Superior temporal gyrus (tissue), 1 donor: ENCODE measurements at regions not wholly inside any gene's neighbourhood (a gene's known extent, or its start where the extent isn't known, plus 50 kb on each side); places are given as distances from the start of the nearest gene placed in this dataset.
A peak's percentile ranks its signal among the peaks of the same experiment; 100 is the strongest.
"Not testable (repeated sequence)": the region's sequence is repeated elsewhere in the genome, so short reads cannot be mapped to it uniquely, and the experiment has no call there.

Source experiments
- DNase-seq: peaks from one replicate; pipeline ENCODE4 v3.0.0-alpha.2; 2016; ENCODE audit errors: extremely low spot score

DNA sequence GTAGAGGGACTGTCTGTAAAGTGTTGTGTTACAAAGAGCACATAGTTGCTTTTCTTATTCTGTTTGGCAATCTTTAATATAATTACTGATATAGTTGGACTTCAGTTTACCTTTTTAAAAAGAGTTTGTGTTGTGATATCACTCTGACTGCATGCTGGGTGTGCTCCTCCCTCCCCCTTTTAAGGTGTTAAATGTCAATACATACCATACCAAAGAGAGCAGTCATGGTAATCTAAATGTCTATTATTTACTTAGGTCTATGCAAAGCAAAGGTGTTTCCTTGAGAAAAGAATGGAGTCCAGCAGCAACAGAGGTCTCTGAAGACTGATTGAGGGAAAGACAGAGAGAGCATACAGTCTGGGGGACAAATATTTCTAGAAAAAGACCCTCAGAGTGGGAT, 275.1 kb upstream of the NRP1 start:
- DNase-seq = no peak

DNA sequence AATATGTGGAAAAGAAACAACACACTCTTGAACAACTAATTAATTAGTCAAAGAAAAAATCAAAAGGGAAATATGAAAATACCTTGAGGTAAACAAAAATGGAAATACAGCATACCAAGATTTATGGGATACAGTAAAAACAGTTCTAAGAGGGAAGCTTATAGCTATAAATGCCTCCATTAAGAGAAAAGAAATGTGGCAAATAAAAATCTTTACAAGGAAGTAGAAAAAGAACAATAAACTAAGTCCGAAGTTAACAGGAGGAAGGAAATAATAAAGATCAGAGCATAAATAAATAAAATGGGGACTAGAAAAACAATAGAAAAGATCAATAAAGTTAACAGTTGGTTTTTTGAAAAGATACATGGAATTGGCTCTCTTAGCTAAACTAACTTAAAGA, 267.8 kb upstream of the NRP1 start:
- no peak for DNase-seq

DNA sequence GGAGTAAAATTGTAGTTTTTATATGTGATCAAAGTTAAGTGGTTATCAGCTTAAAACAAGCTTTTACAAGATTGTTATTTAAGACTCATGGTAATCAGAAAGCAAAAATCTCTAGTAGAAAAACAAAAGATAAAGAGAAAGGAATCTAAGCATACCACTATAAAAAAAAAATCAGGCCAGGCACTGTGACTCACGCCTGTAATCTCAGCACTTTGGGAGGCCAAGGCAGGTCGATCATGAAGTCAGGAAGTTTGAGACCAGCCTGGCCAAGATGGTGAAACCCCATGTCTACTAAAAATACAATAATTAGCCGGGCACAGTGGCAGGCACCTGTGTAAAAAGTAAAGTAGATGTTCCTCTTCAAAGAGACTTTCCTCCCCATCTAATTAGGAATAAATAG, 265.9 kb upstream of the NRP1 start:
- DNase-seq = no peak

DNA sequence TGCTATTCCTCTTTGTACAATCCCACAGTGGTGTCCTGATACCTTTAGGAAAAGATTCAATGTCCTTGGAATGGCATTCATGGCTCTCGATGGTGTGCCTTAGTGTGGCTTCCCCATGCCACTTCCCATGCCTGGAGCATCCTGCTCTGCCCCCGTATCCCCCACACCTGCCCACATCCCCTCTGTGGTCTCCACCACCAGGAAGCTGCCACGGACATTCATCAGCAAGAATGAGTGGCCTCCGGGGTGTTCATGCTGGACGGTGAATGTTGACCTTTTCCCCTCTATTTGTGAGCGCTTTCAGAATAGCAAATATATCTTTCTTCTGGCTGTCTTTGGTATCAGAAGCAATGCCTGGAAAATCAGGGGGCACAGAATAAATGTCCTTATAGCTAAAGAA, 262.0 kb upstream of the NRP1 start:
- no peak for DNase-seq

GRCh38 chr10:33594475-33594874, 260.0 kb upstream of the NRP1 start:
- DNase-seq = no peak

DNA sequence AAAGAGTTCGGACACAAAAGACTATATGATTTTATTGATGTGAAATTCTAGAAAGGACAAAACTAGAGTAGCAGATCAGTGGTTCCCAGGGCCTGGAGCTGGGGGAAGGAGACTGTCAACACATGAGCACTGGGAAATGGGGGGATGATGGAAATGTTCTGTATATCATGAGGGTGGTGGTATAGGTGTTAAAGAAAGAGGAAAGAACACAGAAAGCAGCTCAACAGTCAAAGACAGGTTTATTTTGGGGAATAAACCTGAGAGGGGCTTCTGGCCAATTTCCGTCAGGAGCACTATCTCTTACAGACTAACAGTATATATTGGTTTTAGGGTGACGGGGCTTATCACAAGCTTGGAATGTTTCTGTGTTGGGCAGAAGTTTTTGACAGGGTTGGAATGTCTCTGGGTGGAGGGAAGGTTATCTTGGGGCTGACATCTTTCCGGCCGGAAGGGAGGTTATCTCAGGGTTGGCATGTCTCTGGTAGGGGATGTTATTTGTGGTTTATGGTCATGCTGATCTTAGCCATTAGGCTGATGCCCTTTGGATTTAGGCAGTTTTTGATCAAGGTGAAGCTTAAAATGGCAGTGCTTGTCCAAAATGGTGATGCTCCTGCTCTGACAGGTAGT, 254.6 kb upstream of the NRP1 start:
- DNase-seq = no peak

DNA sequence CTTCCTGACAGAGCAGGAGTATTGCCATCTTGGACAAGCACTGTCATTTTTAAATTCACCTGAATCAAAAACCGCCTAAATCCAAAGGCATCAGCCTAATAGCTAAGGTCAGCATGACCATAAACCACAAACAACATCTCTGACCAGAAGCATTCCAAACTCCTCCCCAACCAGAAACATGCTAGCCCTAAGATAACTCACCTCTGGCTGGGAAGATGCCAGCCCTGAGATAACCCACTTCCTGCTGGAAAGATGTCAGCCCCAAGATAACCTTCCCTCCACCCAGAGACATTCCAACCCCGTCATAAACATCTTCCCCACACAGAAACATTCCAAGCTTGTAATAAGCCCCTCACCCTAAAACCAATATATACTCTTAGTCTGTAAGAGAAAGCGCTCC, 250.1 kb upstream of the NRP1 start:
- DNase-seq = not testable (repeated sequence)

- no peak for DNase-seq
These were observed 245.5 kb upstream of the NRP1 start for GRCh38 chr10:33579996-33580395.

- DNase-seq = no peak
These were observed 239.1 kb upstream of the NRP1 start for GRCh38 chr10:33573606-33574005.

DNA sequence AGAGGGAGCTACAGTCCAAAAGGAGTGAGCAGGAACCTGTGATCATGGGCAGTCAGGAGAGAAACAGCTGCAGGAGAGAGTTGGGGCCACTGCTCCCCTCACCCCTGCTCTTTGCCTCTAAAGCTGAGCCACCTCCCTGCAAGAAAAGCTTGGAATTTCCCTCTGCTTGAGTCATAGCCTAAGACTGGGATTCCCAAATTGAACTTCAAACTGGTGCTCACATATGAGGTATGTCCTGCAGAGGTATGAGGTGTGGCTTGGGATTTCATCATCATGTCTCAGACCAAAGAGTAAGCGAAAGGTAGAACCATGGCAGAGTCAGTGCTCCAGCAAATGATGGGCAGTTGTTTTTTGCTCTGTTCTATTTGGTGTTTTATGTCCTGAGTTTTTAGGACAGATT, 237.1 kb upstream of the NRP1 start:
- DNase-seq = no peak

GRCh38 chr10:33570495-33570894, 236.0 kb upstream of the NRP1 start:
- DNase-seq = peak; percentile 17

DNA sequence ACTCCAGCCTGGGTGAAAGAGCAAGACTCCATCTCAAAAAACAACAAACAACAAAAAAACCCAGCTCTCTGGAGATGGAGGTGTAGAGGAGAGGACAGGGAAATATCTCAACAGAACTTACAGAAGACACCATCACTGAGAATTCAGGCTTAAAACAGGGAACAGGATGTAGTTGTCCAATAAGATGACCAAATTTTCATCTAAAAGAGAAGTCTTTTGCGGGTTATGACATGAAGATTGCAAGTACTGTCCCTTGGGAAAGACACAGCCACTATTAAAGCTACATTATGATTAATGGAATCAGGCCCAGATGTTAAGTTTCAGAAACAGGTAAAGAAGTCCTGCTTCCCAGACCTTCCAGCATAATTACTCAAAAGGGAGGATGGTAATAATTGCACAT, 235.2 kb upstream of the NRP1 start:
- DNase-seq = no peak

DNA sequence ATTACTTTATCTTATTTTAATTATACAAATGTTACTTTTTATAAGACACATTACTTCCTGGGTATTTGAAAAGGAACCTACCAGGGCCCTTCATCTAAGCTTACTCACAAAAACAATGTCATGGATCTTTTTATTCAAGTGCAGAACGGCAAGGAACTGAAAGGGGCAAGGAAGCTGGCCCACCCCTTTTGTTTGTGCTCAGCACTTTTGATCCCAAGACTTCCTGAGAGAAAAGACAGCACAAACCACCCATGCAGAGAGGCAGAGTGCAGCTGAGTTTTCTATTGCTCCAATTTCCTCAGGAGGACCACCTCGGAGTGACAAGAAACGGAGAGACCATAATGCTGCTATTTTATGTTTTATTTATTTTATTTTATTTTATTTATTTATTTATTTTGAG, 232.0 kb upstream of the NRP1 start:
- no peak for DNase-seq

DNA sequence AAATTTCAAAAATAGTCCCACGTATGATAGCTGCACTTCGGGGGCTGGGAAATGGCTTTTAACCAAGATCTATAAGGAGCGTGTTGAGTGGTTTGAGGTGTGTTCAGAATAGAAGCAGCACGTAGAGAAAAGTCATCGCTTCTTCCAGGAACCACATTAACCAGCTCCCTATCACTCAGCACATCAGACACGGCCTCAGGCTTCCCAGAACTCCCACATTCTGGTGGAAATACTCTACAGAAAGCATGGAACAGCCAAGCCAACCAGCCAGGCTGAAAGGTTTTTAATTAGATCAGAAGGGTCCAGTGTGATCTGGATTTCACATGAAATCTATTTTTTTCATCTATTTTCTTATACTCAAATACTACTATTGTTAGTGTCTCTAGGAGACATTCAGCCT, 231.5 kb upstream of the NRP1 start:
- DNase-seq = no peak

DNA sequence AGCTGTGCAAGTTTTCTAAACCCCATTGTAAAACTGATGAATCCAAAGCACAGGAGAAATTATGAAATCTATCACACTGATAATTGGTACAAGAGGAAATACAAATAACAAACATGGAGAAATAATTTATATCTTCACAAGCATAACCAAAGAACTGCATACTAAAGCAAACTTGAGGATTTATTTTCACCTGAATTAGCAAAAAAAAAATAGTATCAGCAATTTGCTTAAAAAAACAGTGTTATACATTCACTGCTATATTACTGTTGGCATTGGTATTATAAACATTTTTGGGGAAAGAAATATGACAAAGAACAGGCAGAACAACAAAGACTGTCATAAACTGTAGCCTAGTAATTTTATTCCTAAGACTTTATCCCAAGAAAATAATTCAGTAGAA, 230.8 kb upstream of the NRP1 start:
- no peak for DNase-seq

- no peak for DNase-seq
These were observed 224.6 kb upstream of the NRP1 start for GRCh38 chr10:33559105-33559504.

GRCh38 chr10:33557313-33557712, 222.8 kb upstream of the NRP1 start:
- DNase-seq = no peak

DNA sequence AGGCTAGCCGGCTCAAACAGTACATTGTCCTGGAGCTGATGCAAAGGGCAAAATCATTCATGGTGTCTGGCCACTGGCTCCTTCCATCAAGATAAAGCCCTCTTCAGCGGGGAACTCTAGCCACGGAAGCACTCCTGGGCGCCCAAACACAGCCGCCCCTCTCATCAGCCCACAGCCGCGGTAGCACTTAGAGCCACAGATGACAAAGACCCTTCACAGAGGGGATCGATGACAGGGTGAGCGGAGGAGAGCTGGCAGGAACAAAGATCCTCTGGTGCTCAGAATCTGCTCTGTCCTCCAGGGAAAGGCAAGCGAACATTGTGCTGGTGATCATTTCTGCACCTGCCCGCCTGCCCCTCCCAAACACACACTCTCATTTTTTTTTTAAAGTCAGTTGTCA, 222.2 kb upstream of the NRP1 start:
- DNase-seq = no peak

DNA sequence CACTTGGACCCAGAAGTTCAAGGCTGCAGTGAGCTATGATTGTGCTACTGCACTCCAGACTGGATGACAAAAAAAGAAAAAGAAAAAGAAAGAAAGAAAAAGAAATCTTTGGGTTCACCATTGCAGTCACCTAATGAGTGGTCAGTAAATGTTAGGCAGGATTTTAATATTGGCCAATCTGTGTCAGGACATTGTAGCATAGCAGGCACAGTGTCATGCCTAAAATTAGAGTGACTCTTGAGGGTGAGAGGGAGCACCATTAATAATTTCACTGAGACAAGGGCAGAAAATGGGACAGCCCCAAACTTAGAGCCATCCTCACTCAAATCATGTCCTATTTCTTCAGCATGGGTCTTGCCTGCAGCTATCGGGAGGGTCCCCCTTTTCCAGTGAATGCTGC, 221.6 kb upstream of the NRP1 start:
- no peak for DNase-seq

DNA sequence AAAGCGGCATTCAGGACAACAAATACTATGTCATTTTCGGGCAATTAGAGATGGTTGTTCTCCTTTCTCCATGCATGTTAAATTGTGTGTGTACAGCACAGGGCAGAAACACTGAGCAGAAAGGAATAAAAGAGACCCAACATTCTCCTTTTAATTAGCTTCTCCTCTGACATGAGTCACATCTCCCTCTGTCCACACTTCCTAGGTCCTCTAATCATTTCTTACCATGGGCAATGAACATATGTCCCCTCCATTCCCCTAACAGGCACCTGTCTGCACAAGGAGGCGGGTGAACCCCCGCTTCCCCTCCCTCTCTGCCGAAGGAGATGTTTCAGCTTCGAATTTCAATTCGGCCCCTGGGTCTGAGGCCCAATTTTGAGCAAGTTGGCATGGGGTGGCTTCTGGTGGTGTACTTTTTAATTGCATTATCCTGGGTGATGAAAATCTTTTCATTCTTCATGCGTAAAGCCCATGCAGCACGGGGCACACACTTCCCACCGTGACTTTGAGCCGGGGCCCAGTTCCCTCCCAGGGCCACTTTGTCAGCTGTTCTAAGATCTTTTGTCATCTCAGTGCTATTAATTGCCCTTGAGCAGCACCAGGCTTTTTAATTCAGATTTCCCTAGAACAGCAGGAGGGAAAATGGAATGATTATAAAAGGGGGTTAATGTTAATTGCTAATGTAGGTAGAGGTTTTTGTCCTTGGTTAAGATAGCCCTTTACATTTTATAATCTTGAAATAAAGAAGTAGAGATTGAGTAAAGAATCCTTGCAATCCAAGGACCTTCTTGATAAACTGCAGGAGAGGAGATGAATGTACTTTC, 219.5 kb upstream of the NRP1 start:
- no peak for DNase-seq

DNA sequence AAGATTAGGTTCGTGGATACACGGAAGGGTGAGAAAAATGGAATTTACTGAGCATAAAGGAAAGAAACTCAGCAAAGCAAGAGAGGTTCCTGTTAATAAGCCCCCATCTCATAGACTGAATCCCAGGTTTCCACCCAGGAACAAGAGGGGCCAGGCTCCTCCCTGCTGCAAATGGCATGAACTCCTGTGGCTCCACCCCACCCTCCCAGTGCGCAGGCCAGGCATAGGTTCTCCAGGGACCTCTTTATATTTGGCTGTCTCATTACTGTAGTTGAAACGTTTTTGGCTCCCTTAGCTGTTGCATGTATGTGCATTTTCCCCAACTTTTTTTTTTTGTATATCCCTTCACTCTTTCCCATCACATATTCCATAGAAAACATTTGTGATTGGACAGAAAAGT, 217.8 kb upstream of the NRP1 start:
- no peak for DNase-seq

DNA sequence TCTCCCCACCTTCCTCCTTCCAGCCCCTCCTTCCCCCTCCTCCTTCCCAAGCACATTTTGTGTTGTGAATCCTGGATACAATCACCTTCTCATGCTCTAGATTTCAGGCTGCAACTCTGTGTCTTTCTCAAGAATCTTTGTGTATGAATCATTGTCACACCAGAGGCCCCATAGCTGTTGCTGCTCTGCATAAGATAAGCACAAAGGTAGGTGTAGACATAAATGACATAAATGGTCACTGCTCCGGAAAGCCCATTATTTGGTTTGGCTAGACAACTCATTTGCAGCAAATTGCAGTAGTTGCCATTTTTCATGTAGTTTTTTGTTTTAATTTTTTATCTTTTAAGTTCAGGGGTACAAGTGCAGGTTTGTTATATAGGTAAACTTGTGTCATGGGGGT, 216.3 kb upstream of the NRP1 start:
- no peak for DNase-seq

- DNase-seq = no peak
These were observed 213.5 kb upstream of the NRP1 start for GRCh38 chr10:33547976-33548375.

DNA sequence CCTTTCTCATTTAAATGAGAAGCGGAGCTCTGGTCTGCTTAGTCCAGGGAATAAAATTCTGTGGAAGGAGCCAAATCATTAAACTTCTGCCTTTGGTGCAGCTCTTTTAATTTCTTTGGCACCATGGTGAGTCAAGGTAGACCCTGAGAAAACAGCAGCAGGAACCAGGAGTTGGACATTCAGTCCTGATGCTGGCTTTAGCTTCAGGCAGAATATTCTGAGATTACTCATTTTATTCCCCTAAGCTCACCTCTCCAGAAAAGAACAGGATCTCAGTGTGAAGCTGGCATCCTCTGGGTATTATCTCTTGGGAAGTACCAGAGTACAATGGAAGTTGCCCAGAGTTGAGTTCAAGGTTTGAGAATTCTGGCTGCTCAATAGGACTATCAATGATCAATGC, 211.6 kb upstream of the NRP1 start:
- DNase-seq = no peak
